Hepatocyte (in vitro differentiated cells): ENCODE measurements at regions not wholly inside any gene's neighbourhood (a gene's known extent, or its start where the extent isn't known, plus 50 kb on each side); places are given as distances from the start of the nearest gene placed in this dataset.

Experiments
- DNase-seq: peaks from one replicate; pipeline ENCODE4 v3.0.0-alpha.2; 2016; ENCODE audit warnings: low spot score
- H2AFZ ChIP-seq: fragments of 200-600 bp; sonication (generic); 2 replicates; pipeline ENCODE4 v1.6.0; 2016; ENCODE audit warnings: antibody characterized with exemption, mild to moderate bottlenecking
- H3K27ac ChIP-seq: fragments of 200-600 bp; sonication (generic); 2 replicates; pipeline ENCODE4 v1.5.1; 2016; ENCODE audit warnings: mild to moderate bottlenecking
- H3K27me3 ChIP-seq: fragments of 200-600 bp; sonication (generic); 2 replicates; pipeline ENCODE4 v1.6.1; 2016
- H3K36me3 ChIP-seq: fragments of 200-600 bp; sonication (generic); replicated peaks from 2 replicates; pipeline ENCODE4 v1.5.1; 2016; ENCODE audit warnings: low read depth; ENCODE audit not compliant: insufficient read depth
- H3K4me1 ChIP-seq: fragments of 200-600 bp; sonication (generic); 2 replicates; pipeline ENCODE4 v1.5.1; 2016; ENCODE audit warnings: mild to moderate bottlenecking, moderate library complexity; ENCODE audit not compliant: insufficient read depth
- H3K4me2 ChIP-seq: fragments of 200-600 bp; sonication (generic); 2 replicates; pipeline ENCODE4 v1.6.0; 2016
- H3K4me3 ChIP-seq: fragments of 200-600 bp; sonication (generic); 2 replicates; pipeline ENCODE4 v1.5.1; 2016; ENCODE audit warnings: mild to moderate bottlenecking
- H3K79me2 ChIP-seq: fragments of 200-600 bp; sonication (generic); 2 replicates; pipeline ENCODE4 v1.6.0; 2017; ENCODE audit warnings: mild to moderate bottlenecking
- H3K9me2 ChIP-seq: fragments of 200-600 bp; sonication (generic); replicated peaks from 2 replicates; pipeline ENCODE4 v1.6.0; 2017; ENCODE audit warnings: mild to moderate bottlenecking; ENCODE audit not compliant: insufficient read depth
- H3K9me3 ChIP-seq: fragments of 200-600 bp; sonication (generic); 2 replicates; pipeline ENCODE4 v1.5.1; 2016; ENCODE audit warnings: low read depth, mild to moderate bottlenecking
- H4K20me1 ChIP-seq: fragments of 200-600 bp; sonication (generic); 2 replicates; pipeline ENCODE4 v1.6.0; 2016; ENCODE audit warnings: mild to moderate bottlenecking; ENCODE audit not compliant: insufficient read depth, poor library complexity, severe bottlenecking
- EZH2 ChIP-seq: fragments of 200-600 bp; sonication (generic); IDR thresholded peaks from 2 replicates; pipeline ENCODE4 v1.6.1; 2016; ENCODE audit warnings: antibody characterized with exemption, mild to moderate bottlenecking, borderline replicate concordance
- EZH2phosphoT487 ChIP-seq: fragments of 200-600 bp; sonication (generic); IDR thresholded peaks from one replicate; pipeline ENCODE4 v1.6.1; 2018; ENCODE audit warnings: antibody characterized with exemption, mild to moderate bottlenecking, low read depth, moderate library complexity; ENCODE audit not compliant: unreplicated experiment, severe bottlenecking
- WGBS: methylation state at CpG from one replicate; pipeline ENCODE4 v1.1.6; 2016; ENCODE audit warnings: low lambda C conversion rate; ENCODE audit errors: missing lambda C conversion rate; 5-methylcytosine and 5-hydroxymethylcytosine counted together
- TF ChIP-seq, protein P1 (sequence below): fragments of 200-600 bp; sonication (generic); IDR thresholded peaks from 2 replicates; pipeline ENCODE4 v1.5.1; 2016; ENCODE audit warnings: antibody characterized with exemption, mild to moderate bottlenecking; ENCODE audit not compliant: poor library complexity

GRCh38 chr2:145649061-145649460, 1129.1 kb upstream of the ZEB2 start:
- no peak overlapping the region for H2AFZ ChIP-seq
- TF ChIP-seq EZH2 (no peak), EZH2phosphoT487 (no peak)
- TF ChIP-seq, protein P1, sequence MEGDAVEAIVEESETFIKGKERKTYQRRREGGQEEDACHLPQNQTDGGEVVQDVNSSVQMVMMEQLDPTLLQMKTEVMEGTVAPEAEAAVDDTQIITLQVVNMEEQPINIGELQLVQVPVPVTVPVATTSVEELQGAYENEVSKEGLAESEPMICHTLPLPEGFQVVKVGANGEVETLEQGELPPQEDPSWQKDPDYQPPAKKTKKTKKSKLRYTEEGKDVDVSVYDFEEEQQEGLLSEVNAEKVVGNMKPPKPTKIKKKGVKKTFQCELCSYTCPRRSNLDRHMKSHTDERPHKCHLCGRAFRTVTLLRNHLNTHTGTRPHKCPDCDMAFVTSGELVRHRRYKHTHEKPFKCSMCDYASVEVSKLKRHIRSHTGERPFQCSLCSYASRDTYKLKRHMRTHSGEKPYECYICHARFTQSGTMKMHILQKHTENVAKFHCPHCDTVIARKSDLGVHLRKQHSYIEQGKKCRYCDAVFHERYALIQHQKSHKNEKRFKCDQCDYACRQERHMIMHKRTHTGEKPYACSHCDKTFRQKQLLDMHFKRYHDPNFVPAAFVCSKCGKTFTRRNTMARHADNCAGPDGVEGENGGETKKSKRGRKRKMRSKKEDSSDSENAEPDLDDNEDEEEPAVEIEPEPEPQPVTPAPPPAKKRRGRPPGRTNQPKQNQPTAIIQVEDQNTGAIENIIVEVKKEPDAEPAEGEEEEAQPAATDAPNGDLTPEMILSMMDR = no peak
- no peak for DNase-seq
- no peaks in the 10 kb centered on the region for H3K79me2 ChIP-seq
- H3K4me3 ChIP-seq = no peak overlapping the region
- H3K36me3 ChIP-seq = no peaks in the 10 kb centered on the region
- H3K27me3 ChIP-seq = no peaks in the 10 kb centered on the region
- H3K4me1 ChIP-seq = no peaks in the 10 kb centered on the region
- no peaks in the 10 kb centered on the region for H3K9me2 ChIP-seq
- H3K4me2 ChIP-seq = no peak overlapping the region
- no peaks in the 10 kb centered on the region for H4K20me1 ChIP-seq
- WGBS = 75% methylated on average over 4 of the region's 4 CpGs
- H3K27ac ChIP-seq = no peak overlapping the region
- no peaks in the 10 kb centered on the region for H3K9me3 ChIP-seq

- H3K4me3 ChIP-seq = no peak overlapping the region
- no peak overlapping the region for H3K4me2 ChIP-seq
- TF ChIP-seq, protein P1 = no peak
- TF ChIP-seq EZH2phosphoT487 = no peak
- TF ChIP-seq EZH2 = no peak
- H4K20me1 ChIP-seq = no peaks in the 10 kb centered on the region
- H2AFZ ChIP-seq = no peak overlapping the region
- H3K4me1 ChIP-seq = no peaks in the 10 kb centered on the region
- H3K9me2 ChIP-seq = no peaks in the 10 kb centered on the region
- no peak overlapping the region for H3K27ac ChIP-seq
- no peaks in the 10 kb centered on the region for H3K9me3 ChIP-seq
- H3K36me3 ChIP-seq = no peaks in the 10 kb centered on the region
- no peak for DNase-seq
- H3K27me3 ChIP-seq = no peaks in the 10 kb centered on the region
- H3K79me2 ChIP-seq = no peaks in the 10 kb centered on the region
These were observed 1124.9 kb upstream of the ZEB2 start for GRCh38 chr2:145644820-145645302.

DNA sequence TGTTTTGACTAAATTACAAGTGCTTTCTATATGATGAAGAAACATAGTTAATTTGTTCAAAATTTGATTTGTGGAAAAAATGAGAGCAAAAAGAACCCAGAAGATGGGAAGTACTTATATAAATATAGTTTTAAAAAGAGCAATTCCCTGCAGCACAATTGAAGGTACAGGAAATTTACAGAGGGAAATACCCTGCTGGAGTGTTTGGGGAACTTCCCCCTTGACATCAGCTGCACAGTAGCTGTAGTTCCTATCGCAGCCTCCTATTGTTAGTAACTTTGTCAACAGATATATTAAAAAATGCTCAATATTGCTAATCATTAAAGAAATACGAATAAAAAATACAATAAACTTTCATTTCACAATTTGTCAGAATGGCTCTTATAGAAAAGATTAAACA, 1118.8 kb upstream of the ZEB2 start:
- WGBS = 75% methylated on average over 2 of the region's 2 CpGs
- Histone ChIP-seq H3K27ac (no peak overlapping the region), H3K79me2 (no peaks in the 10 kb centered on the region), H3K4me3 (no peak overlapping the region), H3K9me3 (no peaks in the 10 kb centered on the region), H3K36me3 (no peaks in the 10 kb centered on the region), H3K9me2 (no peaks in the 10 kb centered on the region), H4K20me1 (no peaks in the 10 kb centered on the region), H3K27me3 (no peaks in the 10 kb centered on the region), H3K4me2 (no peak overlapping the region), H2AFZ (no peak overlapping the region), H3K4me1 (no peaks in the 10 kb centered on the region)
- no peak for DNase-seq
- TF ChIP-seq EZH2phosphoT487 = no peak
- TF ChIP-seq, protein P1 = no peak

GRCh38 chr2:145635706-145636427, 1115.9 kb upstream of the ZEB2 start:
- no peak overlapping the region for H3K4me3 ChIP-seq
- no peaks in the 10 kb centered on the region for H3K9me3 ChIP-seq
- no peaks in the 10 kb centered on the region for H3K36me3 ChIP-seq
- 97% methylated on average over 3 of the region's 3 CpGs for WGBS
- H3K27ac ChIP-seq = no peak overlapping the region
- no peak overlapping the region for H2AFZ ChIP-seq
- no peak for TF ChIP-seq EZH2
- H3K27me3 ChIP-seq = no peaks in the 10 kb centered on the region
- H3K79me2 ChIP-seq = no peaks in the 10 kb centered on the region
- H3K4me1 ChIP-seq = no peaks in the 10 kb centered on the region
- H4K20me1 ChIP-seq = no peaks in the 10 kb centered on the region
- H3K9me2 ChIP-seq = no peaks in the 10 kb centered on the region
- DNase-seq = no peak
- H3K4me2 ChIP-seq = no peak overlapping the region
